OCI-LY7 (cell line): ENCODE measurements at regions not wholly inside any gene's neighbourhood (a gene's known extent, or its start where the extent isn't known, plus 50 kb on each side); places are given as distances from the start of the nearest gene placed in this dataset.

Experiments used
- BruUV-seq: library from RNA; stranded (reverse); fragments of 400-500 nt; replicated peaks from 2 replicates; lab custom pipeline; 2021; lab: Mats Ljungman, UMichigan
- CTCF ChIA-PET: fragments of 300-600 bp; sonication (Branson Sonifier 250); formaldehyde crosslinking; loops from one replicate; lab custom pipeline; 2022; ENCODE audit warnings: antibody characterized with exemption; ENCODE audit not compliant: unreplicated experiment; lab: Charles Lee
- POLR2A ChIA-PET: fragments of 300-600 bp; sonication (Branson Sonifier 250); formaldehyde crosslinking; loops from one replicate; lab custom pipeline; 2022; ENCODE audit warnings: antibody characterized with exemption; lab: Charles Lee
- DNase-seq: peaks from one replicate; pipeline ENCODE4 v3.0.0-alpha.2; 2015; ENCODE audit warnings: low spot score
- H2AFZ ChIP-seq: fragments of 200-600 bp; sonication (generic), shearing (Covaris generic); 2 replicates; pipeline ENCODE4 v1.6.1; 2014; ENCODE audit warnings: mild to moderate bottlenecking, antibody characterized with exemption, low read length, moderate library complexity
- H3K27ac ChIP-seq: fragments of 200-600 bp; sonication (generic); 2 replicates; pipeline ENCODE4 v1.5.1; 2014; ENCODE audit warnings: mixed run types, low read depth, mild to moderate bottlenecking, moderate library complexity, low read length, inconsistent platforms; ENCODE audit not compliant: poor library complexity, severe bottlenecking
- H3K36me3 ChIP-seq: fragments of 200-600 bp; sonication (generic); 2 replicates; pipeline ENCODE4 v1.6.1; 2014; ENCODE audit warnings: mild to moderate bottlenecking, antibody characterized with exemption, low read length, moderate library complexity, mixed read lengths; ENCODE audit not compliant: insufficient read depth
- H3K4me1 ChIP-seq: fragments of 200-600 bp; sonication (generic); 2 replicates; pipeline ENCODE4 v1.5.1; 2014; ENCODE audit warnings: mild to moderate bottlenecking, low read length; ENCODE audit not compliant: insufficient read depth, poor library complexity, severe bottlenecking
- H3K4me2 ChIP-seq: fragments of 200-600 bp; sonication (generic); 2 replicates; pipeline ENCODE4 v1.6.1; 2014; ENCODE audit warnings: mild to moderate bottlenecking, low read length
- H3K4me3 ChIP-seq: fragments of 200-600 bp; sonication (generic); 2 replicates; pipeline ENCODE4 v1.5.1; 2014; ENCODE audit warnings: mild to moderate bottlenecking, low read depth, low read length; ENCODE audit not compliant: poor library complexity, severe bottlenecking
- H3K79me2 ChIP-seq: fragments of 200-600 bp; sonication (generic); 2 replicates; pipeline ENCODE4 v1.6.1; 2016; ENCODE audit warnings: low read depth, mild to moderate bottlenecking, low read length, moderate library complexity, mixed read lengths; ENCODE audit not compliant: insufficient read depth
- H3K9me2 ChIP-seq: fragments of 200-600 bp; sonication (generic); 2 replicates; pipeline ENCODE4 v1.6.1; 2016; ENCODE audit warnings: mild to moderate bottlenecking, low read length, mixed read lengths; ENCODE audit not compliant: insufficient read depth
- H3K9me3 ChIP-seq: fragments of 200-600 bp; sonication (generic); 2 replicates; pipeline ENCODE4 v1.6.1; 2014; ENCODE audit warnings: mild to moderate bottlenecking, mixed run types, low read length, mixed read lengths
- H4K20me1 ChIP-seq: fragments of 200-600 bp; sonication (generic); 2 replicates; pipeline ENCODE4 v1.6.1; 2014; ENCODE audit warnings: mild to moderate bottlenecking, antibody characterized with exemption, low read length, moderate library complexity, mixed read lengths; ENCODE audit not compliant: insufficient read depth
- EZH2phosphoT487 ChIP-seq: fragments of 200-600 bp; sonication (generic); IDR thresholded peaks from 2 replicates; pipeline ENCODE4 v1.6.1; 2018; ENCODE audit warnings: low read depth, borderline replicate concordance, mild to moderate bottlenecking, mixed run types, antibody characterized with exemption, low read length, moderate library complexity, mixed read lengths
- intact Hi-C: fragments of 100-400 bp; cut with micrococcal nuclease; formaldehyde crosslinking; loops from one replicate; pipeline ENCODE4 v1.10.0; 2022; ENCODE audit not compliant: unreplicated experiment
- TF ChIP-seq, protein P1 (sequence below): fragments of 200-600 bp; sonication (generic); conservative IDR thresholded peaks from 2 replicates; pipeline ENCODE4 v1.5.1; 2014; ENCODE audit warnings: mild to moderate bottlenecking, antibody characterized with exemption, low read length, moderate library complexity, mixed read lengths

DNA sequence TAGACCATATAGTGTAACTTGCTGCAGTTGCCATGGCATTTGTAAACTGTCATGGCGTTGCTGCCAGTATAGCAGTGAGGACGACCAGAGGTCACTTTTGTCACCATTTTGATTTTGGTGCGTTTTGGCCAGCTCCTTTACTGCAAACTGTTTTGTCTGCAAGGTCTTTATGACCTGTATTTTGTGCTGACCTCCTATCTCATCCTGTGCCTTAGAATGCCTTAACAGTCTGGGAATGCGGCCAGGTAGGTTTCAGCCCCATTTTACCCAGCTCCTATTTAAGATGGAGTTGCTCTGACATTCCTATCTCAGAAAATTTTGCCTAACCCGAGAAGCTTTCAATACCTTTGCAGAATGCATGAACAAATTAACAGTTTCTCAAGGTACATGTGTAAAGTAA is 914.4 kb upstream of the ACO1 start:
- CTCF ChIA-PET, result no interaction called here
- Histone ChIP-seq H4K20me1 (no peaks in the 10 kb centered on the region), H3K79me2 (no peaks in the 10 kb centered on the region), H3K4me2 (no peak overlapping the region), H3K4me3 (no peak overlapping the region), H2AFZ (no peak overlapping the region), H3K9me2 (no peaks in the 10 kb centered on the region), H3K36me3 (no peaks in the 10 kb centered on the region), H3K9me3 (no peaks in the 10 kb centered on the region), H3K4me1 (no peaks in the 10 kb centered on the region), H3K27ac (no peak overlapping the region)
- DNase-seq, result no peak
- TF ChIP-seq, protein P1, sequence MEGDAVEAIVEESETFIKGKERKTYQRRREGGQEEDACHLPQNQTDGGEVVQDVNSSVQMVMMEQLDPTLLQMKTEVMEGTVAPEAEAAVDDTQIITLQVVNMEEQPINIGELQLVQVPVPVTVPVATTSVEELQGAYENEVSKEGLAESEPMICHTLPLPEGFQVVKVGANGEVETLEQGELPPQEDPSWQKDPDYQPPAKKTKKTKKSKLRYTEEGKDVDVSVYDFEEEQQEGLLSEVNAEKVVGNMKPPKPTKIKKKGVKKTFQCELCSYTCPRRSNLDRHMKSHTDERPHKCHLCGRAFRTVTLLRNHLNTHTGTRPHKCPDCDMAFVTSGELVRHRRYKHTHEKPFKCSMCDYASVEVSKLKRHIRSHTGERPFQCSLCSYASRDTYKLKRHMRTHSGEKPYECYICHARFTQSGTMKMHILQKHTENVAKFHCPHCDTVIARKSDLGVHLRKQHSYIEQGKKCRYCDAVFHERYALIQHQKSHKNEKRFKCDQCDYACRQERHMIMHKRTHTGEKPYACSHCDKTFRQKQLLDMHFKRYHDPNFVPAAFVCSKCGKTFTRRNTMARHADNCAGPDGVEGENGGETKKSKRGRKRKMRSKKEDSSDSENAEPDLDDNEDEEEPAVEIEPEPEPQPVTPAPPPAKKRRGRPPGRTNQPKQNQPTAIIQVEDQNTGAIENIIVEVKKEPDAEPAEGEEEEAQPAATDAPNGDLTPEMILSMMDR, result no peak
- no peak for TF ChIP-seq EZH2phosphoT487
- POLR2A ChIA-PET, result no interaction called here
- no TSS peak for BruUV-seq
- intact Hi-C loops, result no loop called here

DNA sequence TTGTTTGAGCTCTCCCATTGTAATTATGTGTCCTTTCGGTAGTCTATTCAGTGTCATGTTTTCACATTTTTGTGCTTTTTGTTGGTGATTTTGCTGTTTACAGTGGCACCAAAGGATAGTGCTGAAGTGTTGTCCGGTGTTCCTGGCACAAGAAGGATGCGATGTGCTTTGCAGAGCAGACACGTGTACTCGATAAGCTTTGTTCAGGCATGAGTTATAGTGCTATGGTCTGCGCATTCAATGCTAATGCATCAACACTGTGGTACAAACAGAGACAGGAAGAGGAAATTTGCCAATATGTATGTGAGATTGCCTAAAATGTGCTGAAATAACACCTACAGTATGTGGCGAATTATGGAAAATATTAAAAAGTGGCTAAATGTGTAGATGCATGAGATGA is 913.4 kb upstream of the ACO1 start:
- Histone ChIP-seq H4K20me1 (no peaks in the 10 kb centered on the region), H3K9me3 (no peaks in the 10 kb centered on the region), H3K4me2 (no peak overlapping the region), H3K9me2 (no peaks in the 10 kb centered on the region), H2AFZ (no peak overlapping the region), H3K79me2 (no peaks in the 10 kb centered on the region), H3K4me1 (no peaks in the 10 kb centered on the region), H3K4me3 (no peak overlapping the region), H3K27ac (no peak overlapping the region), H3K36me3 (no peaks in the 10 kb centered on the region)
- intact Hi-C loops, result no loop called here
- no TSS peak for BruUV-seq
- ChIA-PET CTCF (no interaction called here), POLR2A (interaction anchor here (0.9 to 1.2 kb wide), 2 partner anchors 12 to 14 kb away, joined by 3 to 4 read pairs; no protein-coding TSS in a partner anchor)
- TF ChIP-seq EZH2phosphoT487, result no peak
- no peak for DNase-seq

DNA sequence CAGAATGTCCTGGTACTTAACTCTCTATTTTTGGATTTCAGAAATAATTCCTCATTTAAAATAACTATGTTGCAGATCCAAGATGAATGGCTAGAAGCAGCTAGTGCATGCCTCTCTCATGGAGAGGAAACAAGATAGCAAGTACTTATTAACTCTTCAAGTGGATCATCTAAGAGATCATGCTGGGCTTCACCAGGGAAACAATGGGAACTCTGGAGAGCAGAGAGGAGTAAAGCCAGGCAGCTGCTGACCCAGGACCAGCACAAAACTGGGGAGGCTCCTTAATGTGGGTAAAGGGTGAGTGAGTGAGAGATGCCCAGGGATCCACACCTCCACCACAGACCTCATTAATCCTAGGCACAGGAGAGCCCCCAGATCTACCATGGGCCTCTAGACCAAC is 897.8 kb upstream of the ACO1 start:
- DNase-seq, result no peak
- ChIA-PET CTCF (no interaction called here), POLR2A (no interaction called here)
- H4K20me1 ChIP-seq, result no peaks in the 10 kb centered on the region
- BruUV-seq, result no TSS peak
- H3K4me2 ChIP-seq, result no peak overlapping the region
- H3K27ac ChIP-seq, result no peak overlapping the region
- TF ChIP-seq EZH2phosphoT487, result no peak
- TF ChIP-seq, protein P1, result no peak
- H3K9me2 ChIP-seq, result no peaks in the 10 kb centered on the region
- intact Hi-C loops, result no loop called here
- no peak overlapping the region for H3K4me3 ChIP-seq
- no peaks in the 10 kb centered on the region for H3K4me1 ChIP-seq
- no peaks in the 10 kb centered on the region for H3K9me3 ChIP-seq
- H3K36me3 ChIP-seq, result no peaks in the 10 kb centered on the region
- no peak overlapping the region for H2AFZ ChIP-seq
- H3K79me2 ChIP-seq, result no peaks in the 10 kb centered on the region
